Ishikawa (cell line): ENCODE measurements at regions not wholly inside any gene's neighbourhood (a gene's known extent, or its start where the extent isn't known, plus 50 kb on each side); places are given as distances from the start of the nearest gene placed in this dataset.

ENCODE experiments used
- CEBPB ChIP-seq: IDR thresholded peaks from 2 replicates; pipeline ENCODE4 v1.6.1; 2012
- CREB1 ChIP-seq: IDR thresholded peaks from 2 replicates; pipeline ENCODE4 v1.6.1; 2012; ENCODE audit warnings: low read depth
- EGR1 ChIP-seq: IDR thresholded peaks from 2 replicates; pipeline ENCODE4 v1.6.1; 2012
- EP300 ChIP-seq: IDR thresholded peaks from 2 replicates; pipeline ENCODE4 v1.6.1; 2012; ENCODE audit warnings: borderline replicate concordance
- FOXM1 ChIP-seq: IDR thresholded peaks from 2 replicates; pipeline ENCODE4 v1.6.1; 2012; ENCODE audit warnings: low read depth, borderline replicate concordance
- MAX ChIP-seq: IDR thresholded peaks from 2 replicates; pipeline ENCODE4 v1.6.1; 2012
- RAD21 ChIP-seq: IDR thresholded peaks from 2 replicates; pipeline ENCODE4 v1.6.1; 2012; ENCODE audit warnings: low read depth
- REST ChIP-seq: IDR thresholded peaks from 2 replicates; pipeline ENCODE4 v1.6.1; 2012; ENCODE audit warnings: low read depth, mild to moderate bottlenecking
- TAF1 ChIP-seq: IDR thresholded peaks from 2 replicates; pipeline ENCODE4 v1.6.1; 2012; ENCODE audit warnings: low read depth, mild to moderate bottlenecking
- TCF12 ChIP-seq: IDR thresholded peaks from 2 replicates; pipeline ENCODE4 v1.6.1; 2012; ENCODE audit warnings: low read depth
- TEAD4 ChIP-seq: IDR thresholded peaks from 2 replicates; pipeline ENCODE4 v1.6.1; 2012
- YY1 ChIP-seq: IDR thresholded peaks from 2 replicates; pipeline ENCODE4 v1.6.1; 2012; ENCODE audit warnings: low read depth
- ZBTB7A ChIP-seq: IDR thresholded peaks from 2 replicates; pipeline ENCODE4 v1.6.1; 2012; ENCODE audit warnings: low read depth
- TF ChIP-seq, protein P1 (sequence below): IDR thresholded peaks from 2 replicates; pipeline ENCODE4 v1.6.1; 2012

GRCh38 chr10:3425716-3426115 lies 253.1 kb upstream of the PITRM1 start:
- TF ChIP-seq TAF1: no peak
- no peak for TF ChIP-seq EGR1
- no peak for TF ChIP-seq REST
- no peak for TF ChIP-seq RAD21
- TF ChIP-seq CREB1: no peak
- TF ChIP-seq YY1: no peak
- TF ChIP-seq EP300: no peak
- no peak for TF ChIP-seq TEAD4
- no peak for TF ChIP-seq MAX
- no peak for TF ChIP-seq FOXM1
- TF ChIP-seq TCF12: no peak
- TF ChIP-seq ZBTB7A: no peak
- TF ChIP-seq, protein P1, sequence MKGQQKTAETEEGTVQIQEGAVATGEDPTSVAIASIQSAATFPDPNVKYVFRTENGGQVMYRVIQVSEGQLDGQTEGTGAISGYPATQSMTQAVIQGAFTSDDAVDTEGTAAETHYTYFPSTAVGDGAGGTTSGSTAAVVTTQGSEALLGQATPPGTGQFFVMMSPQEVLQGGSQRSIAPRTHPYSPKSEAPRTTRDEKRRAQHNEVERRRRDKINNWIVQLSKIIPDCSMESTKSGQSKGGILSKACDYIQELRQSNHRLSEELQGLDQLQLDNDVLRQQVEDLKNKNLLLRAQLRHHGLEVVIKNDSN: no peak
- no peak for TF ChIP-seq CEBPB
